H9 (cell line): ENCODE measurements at regions not wholly inside any gene's neighbourhood (a gene's known extent, or its start where the extent isn't known, plus 50 kb on each side); places are given as distances from the start of the nearest gene placed in this dataset.

Experiments used
- DNase-seq: peaks from one replicate; pipeline ENCODE4 v3.0.0-alpha.2; 2017
- H2AFZ ChIP-seq: one replicate; pipeline ENCODE4 v1.6.1; 2013; ENCODE audit warnings: mild to moderate bottlenecking, low read length, control low read depth, moderate library complexity
- H2AK5ac ChIP-seq: 2 replicates; pipeline ENCODE4 v1.6.1; 2013; ENCODE audit warnings: low read length, control low read depth, mixed read lengths; ENCODE audit not compliant: insufficient read length
- H2BK120ac ChIP-seq: one replicate; pipeline ENCODE4 v1.6.1; 2013; ENCODE audit warnings: low read depth, mild to moderate bottlenecking, low read length, control low read depth, inconsistent platforms; ENCODE audit not compliant: poor library complexity, severe bottlenecking
- H2BK12ac ChIP-seq: 2 replicates; pipeline ENCODE4 v1.6.1; 2013; ENCODE audit warnings: low read length, control low read depth, mixed read lengths, low read depth; ENCODE audit not compliant: insufficient read length
- H2BK15ac ChIP-seq: 2 replicates; pipeline ENCODE4 v1.6.1; 2013; ENCODE audit warnings: low read depth, low read length, control low read depth
- H2BK20ac ChIP-seq: one replicate; pipeline ENCODE4 v1.6.1; 2013; ENCODE audit warnings: low read depth, mild to moderate bottlenecking, low read length, control low read depth, inconsistent platforms; ENCODE audit not compliant: poor library complexity, severe bottlenecking
- H2BK5ac ChIP-seq: 2 replicates; pipeline ENCODE4 v1.6.1; 2013; ENCODE audit warnings: low read length, control low read depth, mixed read lengths; ENCODE audit not compliant: insufficient read length
- H3K14ac ChIP-seq: 2 replicates; pipeline ENCODE4 v1.6.1; 2013; ENCODE audit warnings: low read length, control low read depth; ENCODE audit not compliant: insufficient read depth
- H3K18ac ChIP-seq: 2 replicates; pipeline ENCODE4 v1.6.1; 2013; ENCODE audit warnings: low read depth, mild to moderate bottlenecking, mixed read lengths, low read length, control low read depth; ENCODE audit not compliant: insufficient read length
- H3K23ac ChIP-seq: 2 replicates; pipeline ENCODE4 v1.6.1; 2013; ENCODE audit warnings: low read length, control low read depth, mixed read lengths, low read depth; ENCODE audit not compliant: insufficient read length
- H3K23me2 ChIP-seq: 2 replicates; pipeline ENCODE4 v1.6.1; 2013; ENCODE audit warnings: low read depth, mild to moderate bottlenecking, mixed read lengths, low read length, control low read depth; ENCODE audit not compliant: insufficient read length, poor library complexity, severe bottlenecking
- H3K27ac ChIP-seq: 2 replicates; pipeline ENCODE4 v1.5.1; 2013; ENCODE audit warnings: low read length, control low read depth, mixed read lengths, low read depth; ENCODE audit not compliant: insufficient read length
- H3K27me3 ChIP-seq: 2 replicates; pipeline ENCODE4 v1.6.1; 2013; ENCODE audit warnings: low read length, control low read depth, inconsistent platforms; ENCODE audit not compliant: insufficient read depth
- H3K4ac ChIP-seq: 2 replicates; pipeline ENCODE4 v1.6.1; 2013; ENCODE audit warnings: low read depth, mild to moderate bottlenecking, control low read depth, inconsistent platforms, low read length, moderate library complexity
- H3K4me1 ChIP-seq: 2 replicates; pipeline ENCODE4 v1.6.1; 2013; ENCODE audit warnings: low read length, control low read depth, inconsistent platforms; ENCODE audit not compliant: insufficient read depth
- H3K4me2 ChIP-seq: 2 replicates; pipeline ENCODE4 v1.6.1; 2013; ENCODE audit warnings: low read length, control low read depth, mixed read lengths; ENCODE audit not compliant: insufficient read length, insufficient read depth
- H3K56ac ChIP-seq: 2 replicates; pipeline ENCODE4 v1.6.1; 2013; ENCODE audit warnings: low read depth, mild to moderate bottlenecking, mixed read lengths, low read length, control low read depth; ENCODE audit not compliant: insufficient read length
- H3K79me1 ChIP-seq: 2 replicates; pipeline ENCODE4 v1.6.1; 2013; ENCODE audit warnings: low read depth, mild to moderate bottlenecking, moderate library complexity, low read length, control low read depth, inconsistent platforms; ENCODE audit not compliant: insufficient read depth, poor library complexity, severe bottlenecking
- H3K79me2 ChIP-seq: 2 replicates; pipeline ENCODE4 v1.6.1; 2013; ENCODE audit warnings: low read length, control low read depth, inconsistent platforms; ENCODE audit not compliant: insufficient read depth
- H3K9ac ChIP-seq: 2 replicates; pipeline ENCODE4 v1.6.1; 2013; ENCODE audit warnings: low read length, control low read depth, mixed read lengths; ENCODE audit not compliant: insufficient read length; ENCODE audit errors: extremely low read depth
- H3K9me3 ChIP-seq: one replicate; pipeline ENCODE4 v1.6.1; 2013; ENCODE audit warnings: low read depth, low read length, inconsistent platforms; ENCODE audit not compliant: control insufficient read depth
- H3T11ph ChIP-seq: one replicate; pipeline ENCODE4 v1.6.1; 2013; ENCODE audit warnings: mild to moderate bottlenecking, low read length, control low read depth, inconsistent platforms
- H4K20me1 ChIP-seq: one replicate; pipeline ENCODE4 v1.6.1; 2013; ENCODE audit not compliant: control insufficient read depth, insufficient read length, insufficient read depth
- H4K5ac ChIP-seq: 2 replicates; pipeline ENCODE4 v1.6.1; 2013; ENCODE audit warnings: low read depth, mild to moderate bottlenecking, mixed read lengths, low read length, control low read depth; ENCODE audit not compliant: insufficient read length
- H4K8ac ChIP-seq: replicated peaks from 2 replicates; pipeline ENCODE4 v1.6.1; 2013; ENCODE audit warnings: low read length, control low read depth, mixed read lengths, low read depth; ENCODE audit not compliant: insufficient read length
- H4K91ac ChIP-seq: 2 replicates; pipeline ENCODE4 v1.6.1; 2013; ENCODE audit warnings: low read depth, mild to moderate bottlenecking, moderate library complexity, mixed read lengths, low read length, control low read depth; ENCODE audit not compliant: insufficient read length
- H3K27ac Mint-ChIP-seq, 3 experiments: 2 replicates in 2 of 3; 3 replicates in 1 of 3; pipeline ENCODE4 v1.8.0; 2020 to 2021; ENCODE audit warnings: mixed read lengths in 3 of 3, mild to moderate bottlenecking in 1 of 3, moderate library complexity in 1 of 3
- H3K27me3 Mint-ChIP-seq: 2 replicates; pipeline ENCODE4 v1.8.0; 2021; ENCODE audit warnings: low read depth, mild to moderate bottlenecking, moderate library complexity, mixed read lengths
- H3K36me3 Mint-ChIP-seq, 3 experiments: 2 replicates in 2 of 3; 3 replicates in 1 of 3; pipeline ENCODE4 v1.8.0; 2020 to 2021; ENCODE audit warnings: low read depth in 3 of 3, mixed read lengths in 3 of 3; ENCODE audit not compliant: insufficient read depth in 1 of 3
- H3K4me1 Mint-ChIP-seq, 2 experiments: 2 replicates each; pipeline ENCODE4 v1.8.0; 2020; ENCODE audit warnings: mixed read lengths in 2 of 2
- H3K4me3 Mint-ChIP-seq, 2 experiments: 2 replicates in 1 of 2; 3 replicates in 1 of 2; pipeline ENCODE4 v1.8.0; 2020 to 2021; ENCODE audit warnings: mild to moderate bottlenecking in 2 of 2, mixed read lengths in 2 of 2, moderate library complexity in 1 of 2
- H3K9me3 Mint-ChIP-seq, 2 experiments: 2 replicates in 1 of 2; 3 replicates in 1 of 2; pipeline ENCODE4 v1.8.0; 2020; ENCODE audit warnings: mild to moderate bottlenecking in 2 of 2, mixed read lengths in 2 of 2, moderate library complexity in 1 of 2
- WGBS: extraction: QIAGEN DNeasy Blood & Tissue Kit; methylation state at CpG from one replicate; pipeline ENCODE4 v1.1.7; 2013; ENCODE audit warnings: missing lambda C conversion rate, low lambda C conversion rate, mixed read lengths; ENCODE audit not compliant: insufficient read length; ENCODE audit errors: extremely low coverage; 5-methylcytosine and 5-hydroxymethylcytosine counted together
- TF ChIP-seq, protein P1 (sequence below): fragments of 200-600 bp; sonication (generic); conservative IDR thresholded peaks from 3 replicates; pipeline ENCODE4 v1.8.0; 2021; ENCODE audit warnings: antibody characterized with exemption, mild to moderate bottlenecking

DNA sequence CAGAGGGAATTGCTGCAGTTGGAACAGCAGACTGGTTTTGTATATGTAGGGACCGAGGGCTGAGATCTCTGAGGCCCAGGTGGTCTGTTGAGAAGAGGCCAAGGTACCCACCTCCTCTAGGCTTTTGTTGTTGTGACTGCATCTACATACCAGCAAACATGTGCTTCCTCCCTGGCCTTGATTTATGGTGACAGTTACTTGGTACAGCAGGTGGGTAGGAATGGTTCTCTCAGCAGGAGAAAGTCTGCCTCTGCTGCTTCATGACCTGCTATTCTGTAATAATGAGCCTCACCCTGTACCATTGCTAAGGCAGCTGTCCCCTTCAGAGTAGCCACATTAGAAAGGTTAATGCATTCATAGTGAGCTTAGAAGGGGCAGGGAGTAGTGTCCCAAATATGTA lies 196.7 kb upstream of the PELI2 start:
- Histone ChIP-seq H3K14ac (no peak overlapping the region), H3K23me2 (no peaks in the 10 kb centered on the region), H4K8ac (no peak overlapping the region), H3K79me1 (no peaks in the 10 kb centered on the region), H2BK5ac (no peak overlapping the region), H3K18ac (no peak overlapping the region), H3T11ph (no peak overlapping the region), H3K4me2 (no peak overlapping the region), H3K4ac (no peak overlapping the region), H4K5ac (no peak overlapping the region), H3K79me2 (no peaks in the 10 kb centered on the region), H3K9ac (no peak overlapping the region), H3K56ac (no peak overlapping the region), H2AFZ (no peak overlapping the region), H3K27me3 (no peaks in the 10 kb centered on the region), H2AK5ac (no peak overlapping the region), H3K4me1 (no peaks in the 10 kb centered on the region), H3K9me3 (no peaks in the 10 kb centered on the region), H4K20me1 (no peaks in the 10 kb centered on the region), H2BK20ac (no peak overlapping the region), H3K27ac (no peak overlapping the region), H3K23ac (no peak overlapping the region), H2BK15ac (no peak overlapping the region), H2BK12ac (no peak overlapping the region), H4K91ac (no peak overlapping the region), H2BK120ac (no peak overlapping the region)
- TF ChIP-seq, protein P1, sequence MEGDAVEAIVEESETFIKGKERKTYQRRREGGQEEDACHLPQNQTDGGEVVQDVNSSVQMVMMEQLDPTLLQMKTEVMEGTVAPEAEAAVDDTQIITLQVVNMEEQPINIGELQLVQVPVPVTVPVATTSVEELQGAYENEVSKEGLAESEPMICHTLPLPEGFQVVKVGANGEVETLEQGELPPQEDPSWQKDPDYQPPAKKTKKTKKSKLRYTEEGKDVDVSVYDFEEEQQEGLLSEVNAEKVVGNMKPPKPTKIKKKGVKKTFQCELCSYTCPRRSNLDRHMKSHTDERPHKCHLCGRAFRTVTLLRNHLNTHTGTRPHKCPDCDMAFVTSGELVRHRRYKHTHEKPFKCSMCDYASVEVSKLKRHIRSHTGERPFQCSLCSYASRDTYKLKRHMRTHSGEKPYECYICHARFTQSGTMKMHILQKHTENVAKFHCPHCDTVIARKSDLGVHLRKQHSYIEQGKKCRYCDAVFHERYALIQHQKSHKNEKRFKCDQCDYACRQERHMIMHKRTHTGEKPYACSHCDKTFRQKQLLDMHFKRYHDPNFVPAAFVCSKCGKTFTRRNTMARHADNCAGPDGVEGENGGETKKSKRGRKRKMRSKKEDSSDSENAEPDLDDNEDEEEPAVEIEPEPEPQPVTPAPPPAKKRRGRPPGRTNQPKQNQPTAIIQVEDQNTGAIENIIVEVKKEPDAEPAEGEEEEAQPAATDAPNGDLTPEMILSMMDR, result no peak
- Mint-ChIP-seq H3K27ac (no peak overlapping the region), H3K4me3 (no peak overlapping the region), H3K36me3 (no peaks in the 10 kb centered on the region), H3K9me3 (peaks cover 0 to 2% of the 10 kb centered on the region in 2 experiments; a peak in 1 of 5 replicates), H3K27me3 (no peaks in the 10 kb centered on the region; the same call in 1 of the 2 replicates), H3K4me1 (peaks cover 21 to 22% of the 10 kb centered on the region in 2 experiments)
- no peak for DNase-seq
- WGBS, result no CpG with 5 or more reads among the region's 1 CpG
